Upper lobe of right lung (tissue), 1 donor: ENCODE measurements at regions not wholly inside any gene's neighbourhood (a gene's known extent, or its start where the extent isn't known, plus 50 kb on each side); places are given as distances from the start of the nearest gene placed in this dataset.

ENCODE experiments used
- ATAC-seq: fragments of 200-7000 bp; cut with Tn5 transposase; one replicate; pipeline ENCODE4 v1.9.1; 2020; ENCODE audit warnings: mild to moderate bottlenecking, moderate library complexity
- DNase-seq: peaks from one replicate; pipeline ENCODE4 v3.0.0-alpha.2; 2020
- H3K27ac ChIP-seq: fragments of 200-600 bp; one replicate; pipeline ENCODE4 v1.8.0; 2022
- H3K27me3 ChIP-seq: fragments of 200-600 bp; one replicate; pipeline ENCODE4 v1.8.0; 2022; ENCODE audit warnings: mild to moderate bottlenecking
- H3K36me3 ChIP-seq: fragments of 200-600 bp; one replicate; pipeline ENCODE4 v1.8.0; 2022
- H3K4me1 ChIP-seq: fragments of 200-600 bp; one replicate; pipeline ENCODE4 v1.8.0; 2022
- H3K4me3 ChIP-seq: fragments of 200-600 bp; one replicate; pipeline ENCODE4 v1.8.0; 2022; ENCODE audit warnings: mild to moderate bottlenecking
- H3K9me3 ChIP-seq: fragments of 200-600 bp; one replicate; pipeline ENCODE4 v1.8.0; 2022
- intact Hi-C: fragments of 100-400 bp; cut with DNase I; formaldehyde crosslinking; loops from one replicate; pipeline ENCODE4 v1.11.0; 2022
- TF ChIP-seq, protein P1 (sequence below): fragments of 200-600 bp; IDR thresholded peaks from one replicate; pipeline ENCODE4 v1.8.0; 2022; ENCODE audit warnings: antibody characterized with exemption
- donor health status: DM: no; HTN: yes; CAD: no; lungs with severe emphysema.

DNA sequence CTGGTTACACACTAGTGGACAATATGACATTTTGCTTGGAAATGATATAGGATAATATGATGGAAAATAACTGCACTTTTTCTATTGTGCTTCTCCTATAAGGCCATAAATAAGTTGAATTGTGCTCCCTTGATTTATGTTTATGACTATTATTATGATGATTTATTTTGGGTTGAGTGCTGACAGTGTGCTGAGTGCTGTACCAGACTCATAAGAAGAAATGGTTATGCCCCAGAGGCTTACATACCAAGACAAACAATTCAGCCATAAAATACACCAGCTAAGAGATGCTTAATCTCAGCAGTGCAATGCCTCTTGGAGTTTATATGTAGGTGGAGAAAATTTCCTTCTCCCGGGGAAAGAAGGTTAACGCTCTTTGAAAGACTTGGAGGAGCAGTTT, 199.8 kb upstream of the NOCT start:
- Histone ChIP-seq H3K27me3 (no peaks in the 10 kb centered on the region), H3K9me3 (no peaks in the 10 kb centered on the region), H3K27ac (no peak overlapping the region), H3K4me3 (no peak overlapping the region), H3K4me1 (no peaks in the 10 kb centered on the region), H3K36me3 (no peaks in the 10 kb centered on the region)
- no peak for DNase-seq
- no peak for ATAC-seq
- intact Hi-C loops, result no loop called here
- TF ChIP-seq, protein P1, sequence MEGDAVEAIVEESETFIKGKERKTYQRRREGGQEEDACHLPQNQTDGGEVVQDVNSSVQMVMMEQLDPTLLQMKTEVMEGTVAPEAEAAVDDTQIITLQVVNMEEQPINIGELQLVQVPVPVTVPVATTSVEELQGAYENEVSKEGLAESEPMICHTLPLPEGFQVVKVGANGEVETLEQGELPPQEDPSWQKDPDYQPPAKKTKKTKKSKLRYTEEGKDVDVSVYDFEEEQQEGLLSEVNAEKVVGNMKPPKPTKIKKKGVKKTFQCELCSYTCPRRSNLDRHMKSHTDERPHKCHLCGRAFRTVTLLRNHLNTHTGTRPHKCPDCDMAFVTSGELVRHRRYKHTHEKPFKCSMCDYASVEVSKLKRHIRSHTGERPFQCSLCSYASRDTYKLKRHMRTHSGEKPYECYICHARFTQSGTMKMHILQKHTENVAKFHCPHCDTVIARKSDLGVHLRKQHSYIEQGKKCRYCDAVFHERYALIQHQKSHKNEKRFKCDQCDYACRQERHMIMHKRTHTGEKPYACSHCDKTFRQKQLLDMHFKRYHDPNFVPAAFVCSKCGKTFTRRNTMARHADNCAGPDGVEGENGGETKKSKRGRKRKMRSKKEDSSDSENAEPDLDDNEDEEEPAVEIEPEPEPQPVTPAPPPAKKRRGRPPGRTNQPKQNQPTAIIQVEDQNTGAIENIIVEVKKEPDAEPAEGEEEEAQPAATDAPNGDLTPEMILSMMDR, result no peak

GRCh38 chr4:138805736-138806135, 209.8 kb upstream of the NOCT start:
- Histone ChIP-seq H3K27me3 (peaks cover 25% of the 10 kb centered on the region), H3K36me3 (no peaks in the 10 kb centered on the region), H3K4me1 (no peaks in the 10 kb centered on the region), H3K27ac (no peak overlapping the region), H3K9me3 (no peaks in the 10 kb centered on the region), H3K4me3 (no peak overlapping the region)
- intact Hi-C loops, result no loop called here
- TF ChIP-seq, protein P1, result no peak
- DNase-seq (no peak), ATAC-seq (no peak)

DNA sequence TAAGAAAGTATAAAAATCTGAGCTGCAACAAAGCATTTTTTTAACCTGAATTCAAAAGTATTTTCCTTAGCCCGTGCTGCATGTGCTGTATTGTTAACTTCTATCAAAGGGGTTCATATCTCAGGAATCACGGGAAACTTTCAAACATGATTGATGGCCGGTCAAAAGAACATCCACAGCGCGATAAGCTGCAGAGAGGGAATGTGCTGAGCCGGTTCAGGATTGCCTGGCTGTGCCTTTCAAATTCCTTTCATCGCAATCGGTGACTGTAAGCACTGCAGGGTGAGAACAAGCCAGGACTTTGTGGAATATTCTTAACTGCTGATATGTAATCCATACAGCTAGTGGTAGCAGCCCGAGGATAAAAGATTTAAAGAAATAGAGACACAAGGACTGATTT, 210.9 kb upstream of the NOCT start:
- Histone ChIP-seq H3K9me3 (no peaks in the 10 kb centered on the region), H3K27ac (no peak overlapping the region), H3K4me1 (no peaks in the 10 kb centered on the region), H3K36me3 (no peaks in the 10 kb centered on the region), H3K4me3 (no peak overlapping the region), H3K27me3 (peaks cover 25% of the 10 kb centered on the region)
- no peak for ATAC-seq
- no peak for DNase-seq
- intact Hi-C loops, result no loop called here
- TF ChIP-seq, protein P1, result no peak

DNA sequence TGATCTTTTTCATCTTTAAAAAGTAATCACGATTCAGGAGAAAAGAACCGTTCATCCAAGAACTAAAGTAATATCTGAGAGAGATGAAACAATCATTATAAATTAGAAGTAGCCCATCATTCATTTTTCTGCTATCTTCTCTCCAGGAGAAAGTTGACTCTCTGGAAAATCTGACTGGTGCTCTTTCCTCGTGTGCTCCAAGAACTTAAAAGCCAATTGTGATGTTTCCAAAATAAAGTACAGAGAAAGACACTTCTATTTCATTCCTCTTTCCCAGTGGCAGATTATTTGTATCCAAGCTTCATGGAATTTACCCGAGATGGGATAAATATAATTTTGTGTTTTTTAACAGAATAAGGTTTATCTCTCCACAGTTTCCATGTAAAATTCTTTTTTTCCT, 212.5 kb upstream of the NOCT start:
- H3K4me3 ChIP-seq, result no peak overlapping the region
- no peak for DNase-seq
- H3K9me3 ChIP-seq, result no peaks in the 10 kb centered on the region
- intact Hi-C loops, result no loop called here
- no peaks in the 10 kb centered on the region for H3K36me3 ChIP-seq
- no peak overlapping the region for H3K27ac ChIP-seq
- H3K27me3 ChIP-seq, result peaks cover 25% of the 10 kb centered on the region
- H3K4me1 ChIP-seq, result no peaks in the 10 kb centered on the region
- TF ChIP-seq, protein P1, result no peak
- ATAC-seq, result no peak

GRCh38 chr4:138802499-138802898, 213.1 kb upstream of the NOCT start:
- H3K27me3 ChIP-seq, result peaks cover 25% of the 10 kb centered on the region
- no peak overlapping the region for H3K4me3 ChIP-seq
- TF ChIP-seq, protein P1, result no peak
- H3K9me3 ChIP-seq, result no peaks in the 10 kb centered on the region
- no peaks in the 10 kb centered on the region for H3K4me1 ChIP-seq
- H3K27ac ChIP-seq, result no peak overlapping the region
- intact Hi-C loops, result no loop called here
- DNase-seq (no peak), ATAC-seq (no peak)
- H3K36me3 ChIP-seq, result no peaks in the 10 kb centered on the region

GRCh38 chr4:138800421-138800820, 215.2 kb upstream of the NOCT start:
- H3K4me1 ChIP-seq, result no peaks in the 10 kb centered on the region
- TF ChIP-seq, protein P1, result no peak
- H3K27ac ChIP-seq, result no peak overlapping the region
- ATAC-seq, result no peak
- intact Hi-C loops, result no loop called here
- H3K27me3 ChIP-seq, result peaks cover 25% of the 10 kb centered on the region
- no peaks in the 10 kb centered on the region for H3K36me3 ChIP-seq
- no peaks in the 10 kb centered on the region for H3K9me3 ChIP-seq
- H3K4me3 ChIP-seq, result no peak overlapping the region
- no peak for DNase-seq
